Renal cortex interstitium (tissue), 11 donors: ENCODE measurements at regions not wholly inside any gene's neighbourhood (a gene's known extent, or its start where the extent isn't known, plus 50 kb on each side); places are given as distances from the start of the nearest gene placed in this dataset.

Experiments
- DNase-seq, 11 donors: peaks; one replicate each; pipeline ENCODE4 v3.0.0-alpha.2; 2013; ENCODE audit warnings: low read depth in 9 of 11, low spot score in 4 of 11; ENCODE audit errors: extremely low read depth in 1 of 11

GRCh38 chr3:28780480-28780879, 431.9 kb upstream of the AZI2 start:
- DNase-seq, result no peak

DNA sequence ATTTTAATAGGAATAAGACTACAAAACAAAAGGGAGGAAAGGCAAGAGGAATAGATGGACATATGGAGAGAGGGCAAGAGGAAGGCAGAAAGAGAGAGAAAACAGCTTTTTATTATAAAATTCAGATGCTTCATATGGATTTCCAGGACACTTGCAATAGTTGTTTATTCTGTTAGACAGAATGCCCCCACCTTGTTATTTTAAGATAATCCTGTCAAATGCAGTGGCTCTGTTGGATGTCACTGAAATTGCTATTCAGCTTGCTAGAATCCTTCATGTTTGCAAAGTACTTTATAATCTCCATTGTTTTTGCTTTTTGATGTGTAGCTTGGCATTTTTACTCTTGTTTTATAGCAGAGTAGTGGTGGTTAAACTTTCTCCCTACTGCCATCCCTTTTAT, 432.4 kb upstream of the AZI2 start:
- DNase-seq, result no peak

DNA sequence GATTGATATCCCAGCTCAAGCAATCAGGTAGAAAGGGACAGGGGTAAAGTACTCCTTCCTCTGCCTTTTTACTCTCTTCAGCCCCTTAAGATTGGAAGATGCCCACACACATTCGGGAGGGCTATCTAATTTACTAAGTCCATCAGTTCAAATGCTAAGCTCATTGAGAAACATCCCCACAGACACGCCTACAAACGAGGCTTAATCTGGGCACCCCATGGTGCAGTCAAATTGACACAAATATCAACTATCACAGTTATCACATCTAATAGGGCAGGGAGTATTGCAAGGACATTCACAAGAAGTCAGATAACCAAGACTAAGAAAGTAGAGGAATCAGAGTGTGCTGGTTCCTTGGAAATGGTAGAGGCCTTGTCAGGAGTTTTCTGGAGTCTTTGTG, 437.8 kb upstream of the AZI2 start:
- no peak for DNase-seq

DNA sequence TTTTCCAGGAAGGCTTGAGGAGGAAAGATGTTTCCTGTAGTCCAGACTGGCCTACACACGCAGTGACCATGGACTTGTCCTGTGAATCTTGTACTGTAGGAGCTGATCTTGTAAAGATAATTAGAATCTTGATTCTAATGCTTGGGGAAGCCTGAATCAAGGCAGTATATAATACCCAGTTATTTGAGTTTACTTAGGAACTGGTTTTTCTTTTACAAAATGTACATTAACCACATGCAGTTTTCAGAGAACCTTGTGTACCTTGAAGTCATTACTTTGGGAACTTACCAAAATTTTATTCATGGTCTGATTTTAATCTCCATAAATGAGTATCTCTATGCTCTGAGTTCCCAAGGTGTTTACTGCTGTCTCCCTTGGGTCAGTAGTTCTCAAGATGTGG, 439.9 kb upstream of the AZI2 start:
- DNase-seq, result no peak

GRCh38 chr3:28791713-28792255, 443.2 kb upstream of the AZI2 start:
- no peak for DNase-seq

DNA sequence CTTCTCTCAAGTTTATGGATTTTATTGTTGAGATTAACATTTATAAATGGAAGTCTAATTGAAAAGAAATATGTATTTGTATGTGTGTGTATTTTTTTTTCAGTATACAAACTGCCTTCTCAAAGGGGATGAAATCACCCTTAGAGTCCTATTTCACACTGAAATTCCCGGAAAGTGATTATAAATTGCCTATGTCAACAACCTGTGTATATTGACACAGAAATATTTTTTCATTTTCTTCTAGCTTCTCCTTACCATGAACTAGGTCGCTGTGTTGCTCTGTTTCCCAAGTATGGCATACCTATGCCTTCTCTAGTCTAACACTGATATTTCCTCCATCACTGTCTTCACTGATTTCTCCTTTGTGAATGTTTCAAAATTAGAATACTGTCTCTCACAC, 444.0 kb upstream of the AZI2 start:
- no peak for DNase-seq

GRCh38 chr3:28799084-28799483, 450.5 kb upstream of the AZI2 start:
- DNase-seq, result no peak

GRCh38 chr3:28800203-28800602, 451.6 kb upstream of the AZI2 start:
- no peak for DNase-seq

DNA sequence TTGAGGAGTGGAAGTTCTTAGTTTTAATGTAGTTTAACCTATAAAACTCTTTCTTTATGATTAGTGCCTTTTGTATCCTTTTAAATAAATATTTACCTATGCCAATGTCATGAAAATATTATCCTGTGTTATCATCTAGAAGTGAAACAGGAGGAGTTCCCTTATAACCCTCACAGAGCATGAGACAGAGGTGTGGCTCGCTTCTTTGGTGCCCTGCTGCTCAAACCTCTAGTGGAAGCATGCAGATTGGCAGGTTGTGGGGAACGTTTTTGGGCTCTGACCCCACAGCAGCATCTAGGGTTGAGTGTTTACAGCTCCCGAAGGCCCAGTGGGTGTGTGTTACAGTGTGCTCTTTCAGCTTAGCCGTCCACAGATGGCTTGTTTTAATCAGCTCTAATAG, 459.4 kb upstream of the AZI2 start:
- no peak for DNase-seq

DNA sequence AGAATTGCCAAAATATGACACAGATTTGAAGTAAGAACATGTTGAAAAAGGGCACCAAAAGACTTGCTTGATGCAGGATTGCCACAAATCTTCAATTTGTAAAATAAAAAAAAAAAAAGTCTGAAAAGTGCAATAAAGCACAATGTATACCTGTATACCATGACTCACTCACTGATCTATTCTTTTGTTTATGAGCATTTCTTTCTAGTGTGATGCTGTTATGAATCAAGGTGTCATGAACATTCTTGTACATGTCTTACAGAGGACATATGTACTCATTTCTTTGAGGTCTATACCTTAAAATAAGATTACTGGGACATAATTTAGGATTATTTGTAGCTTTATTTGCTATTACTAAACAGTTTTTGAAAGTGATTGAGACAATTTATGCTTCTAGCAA, 464.9 kb upstream of the RBMS3 start:
- DNase-seq, result no peak

- no peak for DNase-seq
Measured at GRCh38 chr3:28824316-28824715, 456.6 kb upstream of the RBMS3 start.

- DNase-seq, result no peak
Measured at GRCh38 chr3:28826840-28827239, 454.0 kb upstream of the RBMS3 start.

- DNase-seq, result no peak
Measured at GRCh38 chr3:28835249-28835648, 445.6 kb upstream of the RBMS3 start.

DNA sequence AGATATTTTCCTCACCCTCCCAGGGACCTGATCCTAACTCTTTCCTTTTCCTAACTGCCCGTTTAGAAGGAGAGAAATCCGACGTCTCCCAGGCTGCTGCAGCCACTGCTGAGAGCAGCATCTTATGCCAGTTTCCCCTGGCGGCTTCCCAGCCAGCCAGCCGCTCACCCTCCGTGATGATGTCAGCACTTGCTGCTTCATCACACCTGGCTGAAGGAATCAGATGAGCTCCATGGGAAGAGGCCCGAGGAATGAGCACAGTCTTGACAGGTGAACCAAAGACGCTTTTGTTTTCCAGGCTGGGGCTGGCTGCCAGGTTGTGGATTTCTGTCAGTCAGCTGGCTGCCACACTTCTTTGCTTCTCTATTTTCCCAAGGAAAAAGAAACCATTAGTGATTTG, 445.1 kb upstream of the RBMS3 start:
- no peak for DNase-seq

DNA sequence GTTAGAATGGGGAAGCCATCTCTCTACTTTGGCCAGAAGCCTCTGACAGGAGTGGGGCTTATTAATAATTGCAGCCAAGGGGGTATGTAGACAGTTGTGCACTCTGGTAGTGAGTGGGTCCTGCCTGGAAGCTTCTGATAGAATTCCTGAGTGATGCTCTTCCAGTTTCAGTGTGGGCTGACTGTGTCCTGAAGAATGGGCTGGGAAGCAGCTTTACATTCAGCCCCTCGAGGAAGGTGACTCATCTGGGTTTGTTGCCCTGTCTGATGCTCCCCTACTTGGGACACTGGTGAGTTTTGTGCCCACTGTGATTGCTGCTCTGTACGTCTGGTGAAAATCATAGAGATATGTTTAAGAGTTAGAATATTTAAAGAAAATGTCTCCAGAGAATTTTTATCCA, 444.7 kb upstream of the RBMS3 start:
- no peak for DNase-seq

GRCh38 chr3:28840976-28841376, 439.9 kb upstream of the RBMS3 start:
- no peak for DNase-seq

- no peak for DNase-seq
Measured at GRCh38 chr3:28841441-28841840, 439.4 kb upstream of the RBMS3 start.

GRCh38 chr3:28844298-28845005, 436.4 kb upstream of the RBMS3 start:
- no peak for DNase-seq

DNA sequence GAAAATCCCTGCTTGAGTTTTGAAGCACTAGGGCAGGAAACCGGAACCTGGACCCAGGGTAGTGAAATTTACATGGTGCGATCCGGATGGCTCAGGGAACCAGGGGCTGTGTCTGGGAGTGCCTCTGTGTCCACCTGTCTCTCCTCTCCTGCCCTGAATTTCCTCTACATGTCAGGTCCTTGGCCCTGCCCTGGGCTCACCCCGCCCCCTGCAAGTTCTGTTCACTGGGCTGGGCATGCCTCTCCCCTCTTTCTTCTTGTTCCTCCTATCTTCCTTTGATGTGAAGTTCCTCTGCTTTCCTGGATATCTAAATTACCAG, 435.9 kb upstream of the RBMS3 start:
- no peak for DNase-seq

GRCh38 chr3:28846971-28847478, 433.8 kb upstream of the RBMS3 start:
- no peak for DNase-seq

DNA sequence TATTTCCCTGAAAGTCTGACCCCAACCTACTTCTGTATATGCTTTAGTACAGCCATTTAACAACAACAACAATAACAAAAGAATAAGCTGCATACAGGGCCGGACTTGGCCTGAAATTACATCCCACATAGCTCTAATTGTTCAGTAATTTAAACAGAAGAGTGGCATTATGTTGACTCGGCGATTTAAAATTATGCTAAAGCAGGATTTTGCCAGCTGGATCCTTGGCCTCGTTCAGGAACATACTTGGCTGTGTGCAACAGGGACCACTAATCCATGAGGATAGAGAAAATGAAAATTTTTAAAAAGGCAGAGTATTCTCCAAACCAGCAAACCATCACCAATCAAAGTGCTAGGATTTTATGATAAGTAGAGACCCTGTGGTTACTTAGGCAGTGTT, 433.1 kb upstream of the RBMS3 start:
- DNase-seq, result no peak
